H9 (cell line): ENCODE measurements at regions not wholly inside any gene's neighbourhood (a gene's known extent, or its start where the extent isn't known, plus 50 kb on each side); places are given as distances from the start of the nearest gene placed in this dataset.

Source experiments
- DNase-seq: peaks from one replicate; pipeline ENCODE4 v3.0.0-alpha.2; 2017
- H2AFZ ChIP-seq: one replicate; pipeline ENCODE4 v1.6.1; 2013; ENCODE audit warnings: mild to moderate bottlenecking, low read length, control low read depth, moderate library complexity
- H2AK5ac ChIP-seq: 2 replicates; pipeline ENCODE4 v1.6.1; 2013; ENCODE audit warnings: low read length, control low read depth, mixed read lengths; ENCODE audit not compliant: insufficient read length
- H2BK120ac ChIP-seq: one replicate; pipeline ENCODE4 v1.6.1; 2013; ENCODE audit warnings: low read depth, mild to moderate bottlenecking, low read length, control low read depth, inconsistent platforms; ENCODE audit not compliant: poor library complexity, severe bottlenecking
- H2BK12ac ChIP-seq: 2 replicates; pipeline ENCODE4 v1.6.1; 2013; ENCODE audit warnings: low read length, control low read depth, mixed read lengths, low read depth; ENCODE audit not compliant: insufficient read length
- H2BK15ac ChIP-seq: 2 replicates; pipeline ENCODE4 v1.6.1; 2013; ENCODE audit warnings: low read depth, low read length, control low read depth
- H2BK20ac ChIP-seq: one replicate; pipeline ENCODE4 v1.6.1; 2013; ENCODE audit warnings: low read depth, mild to moderate bottlenecking, low read length, control low read depth, inconsistent platforms; ENCODE audit not compliant: poor library complexity, severe bottlenecking
- H2BK5ac ChIP-seq: 2 replicates; pipeline ENCODE4 v1.6.1; 2013; ENCODE audit warnings: low read length, control low read depth, mixed read lengths; ENCODE audit not compliant: insufficient read length
- H3K14ac ChIP-seq: 2 replicates; pipeline ENCODE4 v1.6.1; 2013; ENCODE audit warnings: low read length, control low read depth; ENCODE audit not compliant: insufficient read depth
- H3K18ac ChIP-seq: 2 replicates; pipeline ENCODE4 v1.6.1; 2013; ENCODE audit warnings: low read depth, mild to moderate bottlenecking, mixed read lengths, low read length, control low read depth; ENCODE audit not compliant: insufficient read length
- H3K23ac ChIP-seq: 2 replicates; pipeline ENCODE4 v1.6.1; 2013; ENCODE audit warnings: low read length, control low read depth, mixed read lengths, low read depth; ENCODE audit not compliant: insufficient read length
- H3K23me2 ChIP-seq: 2 replicates; pipeline ENCODE4 v1.6.1; 2013; ENCODE audit warnings: low read depth, mild to moderate bottlenecking, mixed read lengths, low read length, control low read depth; ENCODE audit not compliant: insufficient read length, poor library complexity, severe bottlenecking
- H3K27ac ChIP-seq: 2 replicates; pipeline ENCODE4 v1.5.1; 2013; ENCODE audit warnings: low read length, control low read depth, mixed read lengths, low read depth; ENCODE audit not compliant: insufficient read length
- H3K27me3 ChIP-seq: 2 replicates; pipeline ENCODE4 v1.6.1; 2013; ENCODE audit warnings: low read length, control low read depth, inconsistent platforms; ENCODE audit not compliant: insufficient read depth
- H3K4ac ChIP-seq: 2 replicates; pipeline ENCODE4 v1.6.1; 2013; ENCODE audit warnings: low read depth, mild to moderate bottlenecking, control low read depth, inconsistent platforms, low read length, moderate library complexity
- H3K4me1 ChIP-seq: 2 replicates; pipeline ENCODE4 v1.6.1; 2013; ENCODE audit warnings: low read length, control low read depth, inconsistent platforms; ENCODE audit not compliant: insufficient read depth
- H3K4me2 ChIP-seq: 2 replicates; pipeline ENCODE4 v1.6.1; 2013; ENCODE audit warnings: low read length, control low read depth, mixed read lengths; ENCODE audit not compliant: insufficient read length, insufficient read depth
- H3K56ac ChIP-seq: 2 replicates; pipeline ENCODE4 v1.6.1; 2013; ENCODE audit warnings: low read depth, mild to moderate bottlenecking, mixed read lengths, low read length, control low read depth; ENCODE audit not compliant: insufficient read length
- H3K79me1 ChIP-seq: 2 replicates; pipeline ENCODE4 v1.6.1; 2013; ENCODE audit warnings: low read depth, mild to moderate bottlenecking, moderate library complexity, low read length, control low read depth, inconsistent platforms; ENCODE audit not compliant: insufficient read depth, poor library complexity, severe bottlenecking
- H3K79me2 ChIP-seq: 2 replicates; pipeline ENCODE4 v1.6.1; 2013; ENCODE audit warnings: low read length, control low read depth, inconsistent platforms; ENCODE audit not compliant: insufficient read depth
- H3K9ac ChIP-seq: 2 replicates; pipeline ENCODE4 v1.6.1; 2013; ENCODE audit warnings: low read length, control low read depth, mixed read lengths; ENCODE audit not compliant: insufficient read length; ENCODE audit errors: extremely low read depth
- H3K9me3 ChIP-seq: one replicate; pipeline ENCODE4 v1.6.1; 2013; ENCODE audit warnings: low read depth, low read length, inconsistent platforms; ENCODE audit not compliant: control insufficient read depth
- H3T11ph ChIP-seq: one replicate; pipeline ENCODE4 v1.6.1; 2013; ENCODE audit warnings: mild to moderate bottlenecking, low read length, control low read depth, inconsistent platforms
- H4K20me1 ChIP-seq: one replicate; pipeline ENCODE4 v1.6.1; 2013; ENCODE audit not compliant: control insufficient read depth, insufficient read length, insufficient read depth
- H4K5ac ChIP-seq: 2 replicates; pipeline ENCODE4 v1.6.1; 2013; ENCODE audit warnings: low read depth, mild to moderate bottlenecking, mixed read lengths, low read length, control low read depth; ENCODE audit not compliant: insufficient read length
- H4K8ac ChIP-seq: replicated peaks from 2 replicates; pipeline ENCODE4 v1.6.1; 2013; ENCODE audit warnings: low read length, control low read depth, mixed read lengths, low read depth; ENCODE audit not compliant: insufficient read length
- H4K91ac ChIP-seq: 2 replicates; pipeline ENCODE4 v1.6.1; 2013; ENCODE audit warnings: low read depth, mild to moderate bottlenecking, moderate library complexity, mixed read lengths, low read length, control low read depth; ENCODE audit not compliant: insufficient read length
- H3K27ac Mint-ChIP-seq, 3 experiments: 2 replicates in 2 of 3; 3 replicates in 1 of 3; pipeline ENCODE4 v1.8.0; 2020 to 2021; ENCODE audit warnings: mixed read lengths in 3 of 3, mild to moderate bottlenecking in 1 of 3, moderate library complexity in 1 of 3
- H3K27me3 Mint-ChIP-seq: 2 replicates; pipeline ENCODE4 v1.8.0; 2021; ENCODE audit warnings: low read depth, mild to moderate bottlenecking, moderate library complexity, mixed read lengths
- H3K36me3 Mint-ChIP-seq, 3 experiments: 2 replicates in 2 of 3; 3 replicates in 1 of 3; pipeline ENCODE4 v1.8.0; 2020 to 2021; ENCODE audit warnings: low read depth in 3 of 3, mixed read lengths in 3 of 3; ENCODE audit not compliant: insufficient read depth in 1 of 3
- H3K4me1 Mint-ChIP-seq, 2 experiments: 2 replicates each; pipeline ENCODE4 v1.8.0; 2020; ENCODE audit warnings: mixed read lengths in 2 of 2
- H3K4me3 Mint-ChIP-seq, 2 experiments: 2 replicates in 1 of 2; 3 replicates in 1 of 2; pipeline ENCODE4 v1.8.0; 2020 to 2021; ENCODE audit warnings: mild to moderate bottlenecking in 2 of 2, mixed read lengths in 2 of 2, moderate library complexity in 1 of 2
- H3K9me3 Mint-ChIP-seq, 2 experiments: 2 replicates in 1 of 2; 3 replicates in 1 of 2; pipeline ENCODE4 v1.8.0; 2020; ENCODE audit warnings: mild to moderate bottlenecking in 2 of 2, mixed read lengths in 2 of 2, moderate library complexity in 1 of 2
- CTCF ChIP-seq: fragments of 200-600 bp; sonication (generic); conservative IDR thresholded peaks from 3 replicates; pipeline ENCODE4 v1.8.0; 2021; ENCODE audit warnings: antibody characterized with exemption, mild to moderate bottlenecking

- no peak overlapping the region for H3K4ac ChIP-seq
- H3K56ac ChIP-seq, result no peak overlapping the region
- H3K27ac Mint-ChIP-seq, result no peak overlapping the region
- H3K4me2 ChIP-seq, result no peak overlapping the region
- H2AFZ ChIP-seq, result no peak overlapping the region
- H4K8ac ChIP-seq, result no peak overlapping the region
- no peak overlapping the region for H2BK5ac ChIP-seq
- H2BK20ac ChIP-seq, result no peak overlapping the region
- no peaks in the 10 kb centered on the region for H3K4me1 ChIP-seq
- H2BK120ac ChIP-seq, result no peak overlapping the region
- H3K18ac ChIP-seq, result no peak overlapping the region
- no peaks in the 10 kb centered on the region for H3K27me3 ChIP-seq
- H3K9ac ChIP-seq, result no peak overlapping the region
- no peak overlapping the region for H2BK12ac ChIP-seq
- H3K23me2 ChIP-seq, result no peaks in the 10 kb centered on the region
- H3K4me1 Mint-ChIP-seq, result no peaks in the 10 kb centered on the region
- no peaks in the 10 kb centered on the region; a peak in 1 of 7 replicates for H3K36me3 Mint-ChIP-seq
- no peak overlapping the region for H3K27ac ChIP-seq
- H2BK15ac ChIP-seq, result no peak overlapping the region
- H3K4me3 Mint-ChIP-seq, result no peak overlapping the region
- peaks cover 2% of the 10 kb centered on the region for H3K9me3 ChIP-seq
- peaks cover 3% of the 10 kb centered on the region; the same call in 1 of the 2 replicates for H3K27me3 Mint-ChIP-seq
- H3K9me3 Mint-ChIP-seq, result peaks cover 0 to 53% of the 10 kb centered on the region in 2 experiments; a peak in 2 of 5 replicates
- no peak for DNase-seq
- H2AK5ac ChIP-seq, result no peak overlapping the region
- H3K14ac ChIP-seq, result no peak overlapping the region
- no peak overlapping the region for H3K23ac ChIP-seq
- H3T11ph ChIP-seq, result no peak overlapping the region
- H4K20me1 ChIP-seq, result no peaks in the 10 kb centered on the region
- H3K79me2 ChIP-seq, result no peaks in the 10 kb centered on the region
- H4K91ac ChIP-seq, result no peak overlapping the region
- no peak overlapping the region for H4K5ac ChIP-seq
- no peak for TF ChIP-seq CTCF
- H3K79me1 ChIP-seq, result no peaks in the 10 kb centered on the region
These were observed 288.0 kb upstream of the ANKRD30A start for GRCh38 chr10:36837416-36837815.
